HG02884 (cell line): ENCODE measurements at regions not wholly inside any gene's neighbourhood (a gene's known extent, or its start where the extent isn't known, plus 50 kb on each side); places are given as distances from the start of the nearest gene placed in this dataset.
"Not testable (repeated sequence)": the region's sequence is repeated elsewhere in the genome, so short reads cannot be mapped to it uniquely, and the experiment has no call there.

ENCODE experiments used
- ATAC-seq: cut with Tn5 transposase; IDR thresholded peaks from one replicate; pipeline ENCODE4 v1.9.1; 2021; ENCODE audit warnings: mild to moderate bottlenecking, moderate library complexity; ENCODE audit not compliant: unreplicated experiment

DNA sequence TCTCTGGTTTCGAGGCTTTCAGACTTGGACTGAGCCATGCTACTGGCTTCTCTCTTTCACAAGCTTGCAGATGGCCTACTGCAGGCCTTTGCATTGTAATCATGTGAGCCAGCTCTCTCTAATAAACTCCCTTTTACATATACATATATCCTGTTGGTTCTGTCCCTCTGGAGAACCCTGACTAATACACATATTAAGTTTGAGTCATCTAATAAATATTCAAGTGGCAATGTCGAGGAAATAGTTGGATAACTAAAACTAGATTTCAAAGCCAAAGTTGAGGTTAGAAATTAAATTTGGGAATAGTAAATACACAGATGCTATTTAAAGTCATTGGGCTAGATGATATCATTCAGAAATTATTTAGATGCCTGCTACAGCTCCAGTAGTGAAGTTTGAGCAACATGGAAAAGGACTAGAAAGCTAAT lies 1343.4 kb downstream of the GRIK2 start:
- ATAC-seq: no peak

DNA sequence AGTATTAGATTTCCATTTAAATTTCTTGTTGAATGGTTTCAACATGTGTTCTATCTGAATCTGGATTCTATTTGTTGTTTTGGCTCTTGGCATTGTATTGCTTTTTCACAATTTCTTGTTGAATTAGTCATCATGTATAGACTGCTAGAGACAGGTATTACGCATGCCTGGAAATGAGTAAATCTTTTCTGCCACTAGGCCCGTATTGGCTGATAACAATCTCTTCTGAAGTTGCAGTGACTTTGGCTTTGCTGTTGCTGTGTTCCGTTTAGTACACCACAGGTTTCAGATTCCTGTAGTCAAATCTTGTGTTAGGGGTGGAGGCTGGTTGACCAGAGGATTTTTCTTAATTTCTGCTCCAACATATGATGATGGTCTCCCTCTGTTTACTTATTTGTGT lies 1339.4 kb downstream of the GRIK2 start:
- no peak for ATAC-seq

DNA sequence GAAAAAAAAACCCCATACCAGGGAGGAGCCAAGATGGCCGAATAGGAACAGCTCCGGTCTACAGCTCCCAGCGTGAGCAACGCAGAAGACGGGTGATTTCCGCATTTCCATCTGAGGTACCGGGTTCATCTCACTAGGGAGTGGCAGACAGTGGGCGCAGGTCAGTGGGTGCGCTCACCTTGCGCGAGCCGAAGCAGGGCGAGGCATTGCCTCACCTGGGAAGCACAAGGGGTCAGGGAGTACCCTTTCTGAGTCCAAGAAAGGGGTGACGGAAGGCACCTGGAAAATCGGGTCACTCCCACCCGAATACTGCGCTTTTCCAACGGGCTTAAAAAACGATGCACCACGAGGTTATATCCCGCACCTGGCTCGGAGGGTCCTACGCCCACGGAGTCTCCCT lies 1328.6 kb downstream of the GRIK2 start:
- ATAC-seq: not testable (repeated sequence)

DNA sequence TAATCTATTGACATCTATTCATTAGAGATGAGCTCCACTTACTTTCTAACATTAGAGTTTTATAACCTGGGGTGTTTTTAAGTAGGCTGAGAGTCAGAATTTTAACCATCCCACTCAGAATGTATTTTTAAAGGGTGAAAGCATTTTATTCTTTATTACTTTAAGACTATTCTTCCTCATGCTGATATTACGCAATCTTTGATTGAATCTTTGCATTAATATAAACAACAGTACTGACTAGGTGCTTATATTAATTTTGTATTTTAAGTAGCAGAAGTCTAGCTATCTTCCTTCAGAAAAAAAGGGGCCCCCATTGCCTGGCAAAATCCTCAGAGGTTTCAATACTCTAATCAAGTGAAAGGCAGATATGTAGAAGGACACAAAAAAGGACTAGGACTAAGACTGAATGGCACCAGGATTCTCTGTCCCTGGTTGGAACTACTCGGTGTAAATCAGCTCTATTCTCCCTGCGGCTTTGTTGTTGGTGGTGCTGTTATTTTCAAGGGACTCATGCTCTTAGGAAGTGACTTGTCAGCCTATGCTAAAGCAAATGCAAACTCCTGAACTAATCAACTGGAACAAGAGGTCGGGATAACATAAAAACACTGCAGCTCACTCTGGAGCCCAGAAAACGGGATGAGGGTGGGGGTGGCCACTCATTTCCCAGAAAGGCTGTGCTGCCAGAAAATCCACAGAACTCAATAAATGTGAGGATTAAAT lies 1324.4 kb downstream of the GRIK2 start:
- no peak for ATAC-seq

DNA sequence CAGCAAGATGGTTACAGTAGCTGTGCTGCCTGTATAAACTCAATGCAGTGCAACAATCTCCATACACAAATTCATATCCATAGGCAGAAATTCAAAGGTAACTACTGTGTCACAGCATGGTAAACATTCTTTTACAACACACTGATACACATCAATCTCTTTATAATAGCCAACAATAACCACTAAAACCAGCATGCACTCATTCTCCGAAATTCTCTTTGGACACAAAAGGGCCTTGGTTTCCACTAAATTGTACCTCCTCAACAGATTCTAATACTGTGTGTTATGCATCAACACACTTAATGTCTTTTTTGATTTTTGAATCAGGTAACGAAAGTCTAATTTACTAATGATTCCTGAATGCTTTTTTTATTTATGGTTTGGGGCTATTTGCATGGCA lies 1323.7 kb downstream of the GRIK2 start:
- ATAC-seq: no peak

DNA sequence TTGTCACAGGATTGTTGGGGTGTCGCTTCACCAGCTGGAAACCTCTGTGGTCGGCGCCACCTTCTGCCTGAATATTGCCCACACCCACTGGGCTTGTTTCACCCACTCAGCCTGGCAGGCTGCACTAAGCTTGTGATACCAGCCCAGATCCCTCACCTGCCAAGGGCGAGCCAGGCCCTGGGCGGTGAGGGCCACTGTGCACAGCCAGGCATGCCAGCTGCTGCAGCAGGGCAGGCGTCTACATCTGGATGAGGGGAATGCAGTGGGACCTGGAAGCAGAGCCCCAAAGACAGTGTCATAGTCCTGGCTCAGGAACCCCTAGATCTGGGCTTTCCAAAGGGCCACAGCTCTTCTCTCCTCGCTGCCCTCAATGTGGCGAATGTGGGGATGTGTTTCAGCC lies 1307.5 kb downstream of the GRIK2 start:
- no peak for ATAC-seq

DNA sequence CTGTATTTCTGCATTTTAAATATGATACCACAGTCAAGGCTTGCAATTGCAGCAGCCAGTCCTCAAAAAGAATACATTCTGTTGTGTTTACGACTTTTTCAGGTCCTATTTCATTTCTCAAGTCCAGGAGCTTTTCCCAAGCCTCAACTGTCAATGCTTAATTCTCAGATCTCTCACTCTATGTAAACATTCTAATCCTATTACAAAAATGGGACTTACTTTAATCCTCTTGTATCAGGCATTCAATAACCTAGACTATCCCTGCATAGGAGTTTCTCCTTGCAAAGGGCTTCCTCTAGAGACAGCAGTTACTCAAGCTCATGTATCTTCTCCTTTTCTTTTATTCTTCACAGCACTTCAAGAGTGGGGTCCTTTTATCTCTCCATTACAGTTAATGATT lies 1293.0 kb downstream of the GRIK2 start:
- ATAC-seq: no peak

DNA sequence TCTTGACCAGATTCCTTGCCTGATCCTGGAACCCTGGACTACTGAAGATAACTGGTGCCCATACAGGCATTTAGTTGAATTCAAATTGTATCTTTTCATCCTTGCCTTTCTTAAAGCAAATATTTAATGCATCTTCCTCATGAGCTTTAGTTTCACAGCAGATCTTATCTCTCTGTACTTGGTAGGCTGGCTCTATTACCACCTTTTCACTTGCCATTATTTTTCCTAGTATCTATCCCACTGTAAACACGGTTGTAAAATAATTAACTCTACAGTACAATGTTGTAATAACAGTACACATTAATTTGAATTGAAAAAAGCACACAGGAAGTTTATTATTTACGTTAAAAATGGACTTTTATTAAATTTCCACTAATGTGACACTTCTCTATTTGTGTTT lies 1286.9 kb downstream of the GRIK2 start:
- no peak for ATAC-seq

DNA sequence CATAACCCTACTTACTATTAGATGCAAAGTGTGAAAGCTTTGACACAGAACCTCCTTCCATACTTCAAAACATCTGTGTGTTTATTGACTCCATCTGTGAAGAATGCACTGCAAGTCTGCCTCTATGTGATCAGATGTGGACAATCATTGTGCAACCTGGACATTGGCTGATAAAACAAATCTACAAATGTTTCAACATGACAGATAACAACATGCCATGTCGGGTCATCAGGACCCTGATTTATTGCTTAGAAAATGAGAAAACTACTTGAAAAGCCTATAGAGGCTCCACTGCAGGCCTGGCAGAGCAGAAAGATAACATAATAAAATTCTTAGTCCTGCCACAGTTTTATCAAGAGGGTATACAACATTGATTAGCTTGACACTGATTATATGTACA lies 1286.4 kb downstream of the GRIK2 start:
- ATAC-seq: no peak

DNA sequence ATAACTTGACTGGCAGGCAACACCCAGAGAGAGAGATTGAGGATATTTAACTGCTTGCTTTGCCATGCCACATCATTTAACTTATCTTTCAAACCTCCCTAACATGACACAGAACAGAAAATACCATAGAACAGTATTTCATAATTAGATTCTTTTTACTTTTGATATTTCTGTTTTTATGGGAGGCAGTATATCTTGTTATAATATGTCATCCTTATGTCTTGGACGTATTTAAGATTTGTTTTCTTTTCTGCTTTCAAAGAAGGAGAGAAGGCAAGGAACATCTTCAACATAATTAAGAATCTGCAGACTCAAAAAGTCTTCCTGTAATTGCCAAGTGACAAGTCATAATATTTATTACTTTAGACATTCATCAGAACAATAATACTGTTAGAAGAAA lies 1283.7 kb downstream of the GRIK2 start:
- no peak for ATAC-seq

DNA sequence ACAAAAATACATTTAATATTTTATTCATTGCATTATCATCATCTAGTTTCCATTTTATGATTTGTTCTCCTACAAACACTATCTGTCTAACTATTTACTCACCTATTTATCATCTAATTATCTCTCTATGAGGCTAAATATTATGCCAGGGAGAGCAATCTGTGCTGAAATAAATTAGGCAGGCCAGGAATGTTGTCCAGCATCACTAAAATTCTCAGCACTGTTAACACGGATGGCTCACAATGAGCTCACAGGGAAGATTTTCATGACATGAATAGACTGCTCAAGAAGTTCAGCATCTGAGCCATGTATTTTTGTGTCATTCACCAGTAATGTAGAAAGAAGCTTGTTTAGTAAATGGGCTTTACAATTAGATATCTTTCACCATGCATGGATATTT lies 1277.2 kb downstream of the GRIK2 start:
- no peak for ATAC-seq

DNA sequence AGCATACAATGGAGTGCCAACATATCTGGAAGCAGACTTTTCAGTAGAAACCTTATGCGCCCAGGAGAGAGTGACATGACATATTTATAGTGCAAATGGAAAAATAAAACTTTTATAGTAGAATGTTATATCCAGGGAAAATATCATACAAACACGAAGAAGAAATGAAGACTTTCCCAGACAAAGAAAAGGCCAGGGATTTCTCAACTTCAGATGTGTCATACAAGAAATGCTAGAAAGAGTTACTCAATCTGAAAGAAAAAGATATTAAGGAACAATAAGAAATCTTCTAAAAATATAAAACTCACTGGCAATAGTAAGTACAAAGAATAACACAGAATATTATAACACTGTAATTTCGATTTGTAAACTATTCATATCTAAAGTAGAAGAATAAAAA lies 1269.3 kb downstream of the GRIK2 start:
- ATAC-seq: no peak

DNA sequence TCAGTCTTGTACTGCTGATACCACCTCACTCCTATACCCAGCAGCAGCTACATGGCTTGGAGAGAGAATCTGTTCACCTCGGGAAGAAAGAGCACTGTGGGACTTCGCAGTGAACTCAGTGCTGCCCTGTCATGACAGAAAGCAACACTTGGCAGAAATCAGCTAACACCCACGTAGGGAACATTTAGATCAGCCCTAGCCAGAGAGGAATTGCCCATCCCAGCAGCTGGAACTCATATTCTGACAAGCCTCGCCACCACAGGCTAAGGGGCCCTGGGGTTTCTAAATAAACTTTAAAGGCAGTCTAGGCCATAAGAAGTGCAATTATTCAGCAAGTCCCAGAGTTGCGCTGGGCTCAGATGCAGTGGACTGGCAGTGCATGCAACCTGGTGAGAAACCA lies 1266.8 kb downstream of the GRIK2 start:
- ATAC-seq: no peak

DNA sequence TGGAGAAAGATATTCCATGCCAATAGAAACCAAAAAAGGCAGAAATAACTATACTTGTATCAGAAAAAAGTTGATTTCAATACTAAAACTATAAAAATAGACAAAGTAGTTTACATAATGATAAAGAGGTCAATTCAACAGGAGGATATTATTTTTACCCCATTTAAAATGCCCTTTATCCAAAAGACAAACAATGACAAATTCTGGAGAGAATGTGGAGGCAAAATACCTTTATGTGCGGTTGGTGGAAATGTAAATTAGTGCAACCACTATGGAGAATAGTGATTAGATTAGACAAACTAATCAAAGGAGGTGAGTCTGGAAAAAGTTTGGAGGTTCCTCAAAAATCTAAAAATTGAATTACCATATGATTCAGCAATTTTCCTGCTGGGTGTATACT lies 1262.3 kb downstream of the GRIK2 start:
- no peak for ATAC-seq

DNA sequence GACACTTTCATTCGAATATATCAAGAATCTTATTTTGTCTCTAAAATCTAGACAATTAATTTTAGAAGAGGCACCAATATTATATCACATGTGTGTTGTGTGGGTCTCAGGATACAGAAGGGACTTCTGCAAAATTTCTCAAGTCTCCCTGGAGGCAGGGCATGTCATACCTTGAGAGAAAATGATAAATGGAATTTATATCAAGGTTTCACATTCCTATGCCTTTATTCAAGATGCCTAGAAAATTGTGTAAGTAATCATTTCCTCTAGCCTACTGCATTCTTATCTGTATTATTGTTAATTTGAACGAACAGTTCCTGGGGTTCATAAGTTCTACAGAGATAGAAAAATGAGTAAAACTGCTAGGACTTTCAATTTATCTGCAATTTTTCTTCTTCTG lies 1247.9 kb downstream of the GRIK2 start:
- ATAC-seq: no peak

DNA sequence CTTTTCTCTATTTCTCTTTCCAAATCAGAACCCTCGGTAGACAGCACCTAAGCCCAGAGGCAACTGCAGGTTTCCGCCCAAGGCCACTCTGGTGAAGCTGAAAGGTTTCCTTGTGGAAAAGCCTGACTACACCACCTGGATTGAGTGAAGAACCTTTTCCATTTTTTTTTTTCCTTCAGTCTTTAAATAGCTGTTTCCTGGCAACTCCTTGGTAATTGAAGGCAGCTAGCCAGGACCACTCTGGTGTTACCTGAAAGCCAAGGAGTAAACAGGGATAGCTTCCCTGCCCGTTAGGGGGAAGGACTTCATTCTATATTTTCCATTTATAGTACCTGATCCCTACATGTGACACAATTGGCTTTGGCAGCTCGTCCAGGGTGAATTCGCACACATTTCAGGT lies 1238.4 kb downstream of the GRIK2 start:
- ATAC-seq: no peak

DNA sequence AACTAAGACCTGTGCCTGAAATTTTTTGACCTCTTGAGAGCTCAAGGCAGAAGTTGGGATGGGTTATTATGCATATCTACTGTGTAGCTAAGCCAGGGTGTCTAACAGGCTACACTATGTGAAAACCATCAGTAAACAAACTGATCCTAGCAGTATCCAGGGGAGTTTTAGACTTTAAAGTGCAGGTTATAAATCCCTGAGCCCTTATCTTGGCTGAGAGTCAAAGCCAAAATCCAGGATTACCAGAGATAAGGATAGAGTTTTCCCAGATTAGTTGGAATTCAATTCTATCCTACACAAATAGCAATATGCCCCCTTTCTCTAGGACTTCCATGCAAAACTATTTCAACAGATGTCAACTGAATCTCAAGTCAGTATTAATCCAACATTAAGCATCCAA lies 1229.7 kb downstream of the GRIK2 start:
- no peak for ATAC-seq

DNA sequence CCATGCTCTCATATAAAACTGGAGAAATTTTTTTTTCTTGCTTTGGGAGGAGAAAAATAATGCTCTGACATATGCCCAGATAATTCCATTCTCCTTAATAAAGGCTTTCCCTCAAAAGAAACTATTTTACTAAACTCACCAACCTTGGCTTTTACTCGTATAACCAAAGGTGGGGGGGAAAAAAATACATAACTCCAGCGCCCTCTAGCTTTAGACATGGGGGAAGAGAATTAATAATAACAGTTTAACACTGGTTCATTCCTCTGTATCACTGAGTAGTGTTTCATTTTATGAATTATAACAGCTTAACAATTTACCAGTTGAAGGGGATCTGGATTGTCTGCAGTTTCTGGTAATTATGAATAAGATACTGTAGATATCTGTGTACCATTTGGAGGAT lies 1226.1 kb downstream of the GRIK2 start:
- no peak for ATAC-seq

DNA sequence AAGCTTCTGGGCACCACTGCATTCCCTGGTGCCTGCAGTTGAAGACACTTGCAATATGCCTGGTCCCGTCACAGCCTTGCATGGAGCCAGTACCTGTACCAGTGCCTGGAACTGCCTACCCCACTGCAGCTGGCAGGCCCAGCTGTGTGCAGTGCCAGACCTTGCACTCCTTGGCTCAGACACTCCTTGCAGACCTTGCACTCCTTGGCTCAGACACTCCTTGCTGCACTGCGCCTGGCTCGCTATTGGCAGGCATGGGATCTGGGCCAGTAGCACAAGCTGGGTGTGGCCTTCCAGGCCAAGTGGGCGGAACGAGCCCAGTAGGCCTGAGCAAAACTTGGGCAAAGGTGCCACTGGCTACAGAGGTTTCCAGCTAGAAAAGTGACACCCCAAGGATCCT lies 1189.1 kb downstream of the GRIK2 start:
- ATAC-seq: no peak

DNA sequence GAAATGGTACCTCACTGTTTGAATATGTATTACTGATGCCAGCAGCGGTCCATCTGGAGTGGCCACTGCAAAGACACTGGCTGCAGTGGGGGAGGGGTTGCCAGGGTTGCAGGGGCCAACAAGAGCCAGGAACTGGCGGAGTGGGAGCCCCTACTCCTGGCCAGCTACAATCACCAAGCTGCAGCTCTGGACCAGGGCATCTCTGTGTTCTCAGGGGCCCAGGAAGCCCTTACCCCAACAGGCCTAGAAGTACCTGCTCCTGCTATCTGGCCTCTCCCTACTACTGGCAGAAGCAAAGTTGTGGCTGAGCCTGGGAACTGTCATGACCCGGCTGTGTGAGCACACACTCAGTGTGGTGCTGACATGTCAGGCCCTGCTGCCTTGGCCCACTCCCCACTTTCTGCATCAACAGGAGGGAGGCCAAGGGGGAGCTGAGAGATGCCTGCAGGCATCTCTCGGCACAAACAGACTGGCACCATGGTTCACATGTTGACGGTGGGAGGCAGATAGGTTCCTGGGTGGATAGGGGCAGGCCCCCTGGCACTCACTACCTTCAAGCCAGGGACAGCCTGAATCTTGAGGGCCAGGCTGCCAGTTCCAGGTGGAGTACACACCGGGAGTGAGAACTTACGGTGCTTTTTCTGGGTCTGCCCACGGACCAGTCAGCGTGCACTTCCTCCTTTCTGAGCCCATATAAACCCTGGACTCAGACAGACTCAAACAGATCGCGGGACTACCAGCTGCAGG lies 1188.0 kb downstream of the GRIK2 start:
- no peak for ATAC-seq

DNA sequence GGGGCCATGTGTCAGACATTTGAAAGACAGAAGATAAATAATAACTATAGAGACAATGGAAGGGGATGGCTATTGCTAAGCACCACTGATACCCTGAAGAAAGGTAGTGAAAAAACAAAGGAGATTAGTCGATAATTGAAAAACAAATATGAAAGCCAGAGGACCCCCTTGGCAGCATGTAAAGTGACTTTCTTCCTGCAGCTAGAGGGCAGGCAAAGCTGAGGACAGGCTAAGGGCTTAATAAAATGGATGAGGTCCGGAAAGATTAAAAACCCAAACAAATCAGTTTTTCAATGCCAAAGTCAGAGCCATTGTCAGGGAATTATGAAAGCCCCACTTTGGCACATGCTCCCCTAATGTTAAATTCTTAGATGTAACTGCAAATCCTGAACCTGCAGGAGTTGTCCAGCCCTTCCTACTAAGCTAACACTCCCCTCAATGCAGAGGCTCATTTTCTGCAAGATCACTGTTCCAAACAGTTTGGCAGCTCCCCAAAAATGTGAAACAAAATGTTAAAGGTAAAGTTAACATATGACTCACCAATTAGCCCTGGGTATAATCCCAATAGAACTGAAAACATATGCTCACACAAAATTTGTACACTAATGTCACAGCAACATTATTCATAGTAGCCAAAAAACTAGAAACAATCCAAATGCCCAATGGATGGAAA lies 1177.9 kb downstream of the GRIK2 start:
- no peak for ATAC-seq

DNA sequence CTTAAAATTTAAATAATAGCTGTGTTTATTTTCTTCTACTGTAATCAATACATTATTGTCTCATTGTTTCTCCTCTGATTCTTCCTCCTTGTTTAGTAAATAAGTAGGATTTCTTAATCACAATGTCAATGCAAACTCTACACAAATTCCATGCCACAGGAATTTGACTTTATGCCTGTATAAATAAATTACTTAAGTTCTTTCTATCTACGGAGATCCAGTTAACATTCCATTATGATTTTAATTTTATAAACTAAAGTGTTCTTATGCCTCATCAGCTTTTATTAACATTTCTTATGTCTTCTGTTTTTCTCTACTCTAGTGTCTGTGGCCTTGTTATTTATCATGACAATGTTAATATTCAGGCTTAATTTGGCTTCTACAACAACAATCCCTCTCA lies 1169.2 kb downstream of the GRIK2 start:
- no peak for ATAC-seq
